ENCODE measurements at regions not wholly inside any gene's neighbourhood (a gene's known extent, or its start where the extent isn't known, plus 50 kb on each side); places are given as distances from the start of the nearest gene placed in this dataset.
"Not testable (repeated sequence)": the region's sequence is repeated elsewhere in the genome, so short reads cannot be mapped to it uniquely, and the experiment has no call there.

DNA sequence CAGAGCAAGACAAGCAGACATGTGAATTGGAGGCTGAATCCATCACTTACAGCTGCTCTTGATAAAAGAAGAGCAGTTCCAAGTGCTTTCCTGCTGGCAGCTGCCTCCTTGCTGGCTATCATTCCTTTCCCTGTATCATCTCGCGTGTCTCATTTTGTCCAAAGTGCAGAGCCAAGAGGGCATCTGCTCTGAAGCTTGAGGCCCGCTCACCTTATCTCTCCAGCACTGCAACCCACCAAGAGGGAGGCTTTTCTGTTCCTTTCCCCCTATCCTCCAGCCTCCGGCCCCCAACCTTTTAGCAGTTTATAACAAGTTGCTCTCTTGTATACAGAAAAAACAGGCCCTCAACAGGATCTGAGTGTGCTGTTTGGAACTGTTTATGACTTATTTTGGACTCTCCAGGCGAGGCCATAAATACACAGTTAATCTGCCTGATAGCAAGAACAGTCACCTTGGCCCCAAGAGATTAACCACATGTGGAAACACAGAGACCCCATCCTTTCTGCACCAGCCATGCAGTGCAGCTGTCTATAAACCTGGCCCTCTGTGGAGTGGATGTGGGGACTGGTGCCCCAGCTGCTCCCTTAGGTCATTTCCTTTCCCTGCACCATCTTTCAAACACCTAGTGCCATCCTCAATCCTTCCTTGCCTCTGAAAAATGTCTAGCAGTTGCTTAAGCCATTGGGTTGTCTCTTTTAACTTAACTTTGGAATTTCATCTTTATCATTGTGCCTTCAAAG, 172.5 kb upstream of the FERMT1 start:
- no peak for DNase-seq (ENCODE audit: low read depth, low spot score)
- Histone ChIP-seq H3K27ac (ENCODE audit: low read length) (no peak overlapping the region), H3K4me1 (ENCODE audit: control insufficient read depth, insufficient read depth, low read length) (no peaks in the 10 kb centered on the region), H3K27me3 (ENCODE audit: control insufficient read depth, insufficient read depth, low read length) (no peaks in the 10 kb centered on the region), H3K9me3 (ENCODE audit: control insufficient read depth, insufficient read depth, low read length) (no peaks in the 10 kb centered on the region), H3K36me3 (ENCODE audit: control insufficient read depth, insufficient read depth, low read length) (no peaks in the 10 kb centered on the region), H3K4me3 (ENCODE audit: low read length) (no peak overlapping the region)
- WGBS (ENCODE audit: insufficient coverage, insufficient read length) = no CpG with 5 or more reads among the region's 5 CpGs

DNA sequence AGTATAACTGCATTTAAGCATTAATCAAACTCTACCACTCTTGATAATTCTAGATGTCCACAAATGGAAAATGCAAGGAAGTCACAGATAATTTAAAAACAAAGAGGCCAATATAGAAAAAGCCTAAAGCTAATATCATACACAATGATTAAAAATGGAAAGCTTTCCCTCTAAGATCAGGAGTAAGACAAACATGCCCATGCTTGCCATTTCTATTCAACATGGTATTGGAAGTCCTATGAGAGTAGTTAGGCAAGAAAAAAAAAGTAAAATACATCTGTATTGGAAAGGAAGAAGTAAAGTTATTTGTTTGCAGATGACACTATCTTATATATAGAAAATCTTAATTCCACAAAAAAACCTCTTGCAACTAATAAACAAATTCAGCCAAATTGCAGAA, 164.6 kb upstream of the FERMT1 start:
- H3K4me1 ChIP-seq (ENCODE audit: control insufficient read depth, insufficient read depth, low read length) = no peaks in the 10 kb centered on the region
- H3K36me3 ChIP-seq (ENCODE audit: control insufficient read depth, insufficient read depth, low read length) = no peaks in the 10 kb centered on the region
- H3K27me3 ChIP-seq (ENCODE audit: control insufficient read depth, insufficient read depth, low read length) = no peaks in the 10 kb centered on the region
- no peak overlapping the region for H3K27ac ChIP-seq (ENCODE audit: low read length)
- no peak for DNase-seq (ENCODE audit: low read depth, low spot score)
- no peaks in the 10 kb centered on the region for H3K9me3 ChIP-seq (ENCODE audit: control insufficient read depth, insufficient read depth, low read length)
- no peak overlapping the region for H3K4me3 ChIP-seq (ENCODE audit: low read length)

DNA sequence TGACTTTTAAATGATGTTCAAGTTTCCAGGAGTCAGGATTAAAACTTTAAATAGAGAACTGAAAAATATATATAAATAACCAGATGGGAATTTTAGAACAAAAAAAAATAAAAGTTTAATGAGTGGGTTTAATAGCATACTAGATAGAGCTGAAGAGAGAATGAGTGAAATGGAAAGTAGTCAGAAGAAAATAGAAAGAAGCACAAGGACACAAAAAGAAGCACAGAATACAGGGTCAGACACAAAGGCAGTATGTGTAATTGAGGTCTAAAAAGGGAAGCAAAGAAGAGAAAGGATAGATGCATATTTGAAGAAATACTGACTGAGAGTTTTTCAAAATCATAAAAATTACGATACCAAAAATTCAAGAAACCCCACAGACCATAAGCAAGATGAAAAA, 159.8 kb upstream of the FERMT1 start:
- WGBS (ENCODE audit: insufficient coverage, insufficient read length) = no CpG with 5 or more reads among the region's 1 CpG
- H3K4me1 ChIP-seq (ENCODE audit: control insufficient read depth, insufficient read depth, low read length) = no peaks in the 10 kb centered on the region
- no peak overlapping the region for H3K4me3 ChIP-seq (ENCODE audit: low read length)
- no peak overlapping the region for H3K27ac ChIP-seq (ENCODE audit: low read length)
- no peaks in the 10 kb centered on the region for H3K9me3 ChIP-seq (ENCODE audit: control insufficient read depth, insufficient read depth, low read length)
- H3K27me3 ChIP-seq (ENCODE audit: control insufficient read depth, insufficient read depth, low read length) = no peaks in the 10 kb centered on the region
- no peaks in the 10 kb centered on the region for H3K36me3 ChIP-seq (ENCODE audit: control insufficient read depth, insufficient read depth, low read length)
- no peak for DNase-seq (ENCODE audit: low read depth, low spot score)

DNA sequence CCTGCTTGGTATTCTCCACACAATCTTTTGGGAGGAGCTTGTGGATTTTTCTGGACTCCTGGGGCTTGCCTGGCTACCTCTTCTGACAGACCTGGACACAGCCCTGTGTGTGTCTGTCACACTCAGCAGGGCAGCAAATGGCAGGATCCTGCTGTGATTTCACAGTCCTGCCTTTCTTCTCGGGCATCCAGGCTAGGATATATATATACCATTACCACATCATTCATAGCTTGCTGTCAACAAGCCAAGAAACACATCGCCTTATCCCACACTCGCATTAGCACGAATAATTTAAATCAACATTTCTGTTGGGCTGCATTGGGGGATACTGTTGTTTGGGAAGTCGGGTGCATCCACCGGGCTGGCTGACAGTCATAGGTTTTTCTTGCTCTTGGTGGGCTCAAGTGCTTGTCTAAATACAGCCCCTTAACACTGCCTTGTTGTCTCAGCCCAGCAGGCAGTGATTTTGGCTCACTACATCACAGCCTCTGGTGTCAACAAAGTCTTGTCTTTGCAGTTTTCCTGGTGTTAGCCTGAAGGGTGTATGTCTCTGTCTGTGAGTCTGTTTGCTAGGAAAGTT, 154.9 kb upstream of the FERMT1 start:
- Histone ChIP-seq H3K4me3 (ENCODE audit: low read length) (no peak overlapping the region), H3K4me1 (ENCODE audit: control insufficient read depth, insufficient read depth, low read length) (no peaks in the 10 kb centered on the region; the same call in 1 of the 2 replicates), H3K27me3 (ENCODE audit: control insufficient read depth, insufficient read depth, low read length) (no peaks in the 10 kb centered on the region), H3K27ac (ENCODE audit: low read length) (no peak overlapping the region), H3K9me3 (ENCODE audit: control insufficient read depth, insufficient read depth, low read length) (no peaks in the 10 kb centered on the region), H3K36me3 (ENCODE audit: control insufficient read depth, insufficient read depth, low read length) (no peaks in the 10 kb centered on the region)
- no peak for DNase-seq (ENCODE audit: low read depth, low spot score)
- WGBS (ENCODE audit: insufficient coverage, insufficient read length) = no CpG with 5 or more reads among the region's 6 CpGs

DNA sequence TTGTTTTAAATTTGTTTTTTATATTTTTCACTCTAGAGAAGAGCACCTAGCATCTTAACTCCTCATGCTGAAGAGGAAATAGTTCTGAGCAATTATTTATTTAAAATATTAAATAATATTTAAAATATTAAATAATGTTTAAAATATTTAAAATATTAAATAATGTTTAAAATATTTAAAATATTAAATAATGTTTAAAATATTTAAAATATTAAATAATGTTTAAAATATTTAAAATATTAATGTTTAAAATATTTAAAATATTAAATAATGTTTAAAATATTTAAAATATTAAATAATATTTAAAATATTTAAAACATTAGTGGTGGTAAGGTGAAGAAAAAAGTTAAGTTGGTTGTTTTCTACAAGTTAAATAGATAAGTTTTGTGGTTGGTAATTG, 147.6 kb upstream of the FERMT1 start:
- H3K27me3 ChIP-seq (ENCODE audit: control insufficient read depth, insufficient read depth, low read length); H3K27ac ChIP-seq (ENCODE audit: low read length); DNase-seq (ENCODE audit: low read depth, low spot score); H3K4me3 ChIP-seq (ENCODE audit: low read length); H3K36me3 ChIP-seq (ENCODE audit: control insufficient read depth, insufficient read depth, low read length); H3K9me3 ChIP-seq (ENCODE audit: control insufficient read depth, insufficient read depth, low read length); H3K4me1 ChIP-seq (ENCODE audit: control insufficient read depth, insufficient read depth, low read length): not testable (repeated sequence)

DNA sequence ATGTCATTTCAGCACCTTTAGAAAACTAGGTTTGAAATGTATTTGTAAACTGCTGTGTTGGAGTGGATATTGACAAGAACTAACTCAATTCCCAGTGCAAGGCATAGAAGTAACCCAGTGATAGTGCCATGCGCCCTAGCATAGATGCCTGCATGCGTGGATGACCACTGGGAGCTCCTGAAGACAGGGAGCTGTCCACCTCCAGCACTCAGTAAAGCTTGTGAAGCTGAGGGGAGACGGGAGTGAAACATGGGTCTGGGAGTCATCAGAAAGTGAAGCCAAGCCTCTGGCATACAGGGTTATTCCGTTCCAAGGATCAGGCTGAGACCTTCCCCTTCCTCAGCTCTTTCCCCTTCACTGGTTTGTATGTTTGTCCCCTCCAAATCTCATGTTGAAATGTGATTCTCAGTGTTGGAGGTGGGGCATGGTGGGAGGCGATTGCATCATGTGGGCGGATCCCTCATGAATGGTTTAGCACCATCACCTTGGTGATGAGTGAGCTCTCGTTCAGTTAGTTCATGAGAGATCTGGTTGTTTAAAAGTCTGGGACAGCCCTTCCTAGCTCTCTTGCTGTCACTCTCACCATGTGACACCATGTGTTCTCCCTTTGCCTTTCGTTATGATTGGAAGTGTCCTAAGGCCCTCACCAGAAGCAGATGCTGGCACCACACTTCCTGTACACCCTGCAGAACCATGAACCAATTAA, 146.5 kb upstream of the FERMT1 start:
- Histone ChIP-seq H3K36me3 (ENCODE audit: control insufficient read depth, insufficient read depth, low read length) (no peaks in the 10 kb centered on the region), H3K4me3 (ENCODE audit: low read length) (no peak overlapping the region), H3K27ac (ENCODE audit: low read length) (no peak overlapping the region), H3K27me3 (ENCODE audit: control insufficient read depth, insufficient read depth, low read length) (no peaks in the 10 kb centered on the region), H3K9me3 (ENCODE audit: control insufficient read depth, insufficient read depth, low read length) (no peaks in the 10 kb centered on the region), H3K4me1 (ENCODE audit: control insufficient read depth, insufficient read depth, low read length) (no peaks in the 10 kb centered on the region)
- WGBS (ENCODE audit: insufficient coverage, insufficient read length) = no CpG with 5 or more reads among the region's 8 CpGs
- no peak for DNase-seq (ENCODE audit: low read depth, low spot score)

DNA sequence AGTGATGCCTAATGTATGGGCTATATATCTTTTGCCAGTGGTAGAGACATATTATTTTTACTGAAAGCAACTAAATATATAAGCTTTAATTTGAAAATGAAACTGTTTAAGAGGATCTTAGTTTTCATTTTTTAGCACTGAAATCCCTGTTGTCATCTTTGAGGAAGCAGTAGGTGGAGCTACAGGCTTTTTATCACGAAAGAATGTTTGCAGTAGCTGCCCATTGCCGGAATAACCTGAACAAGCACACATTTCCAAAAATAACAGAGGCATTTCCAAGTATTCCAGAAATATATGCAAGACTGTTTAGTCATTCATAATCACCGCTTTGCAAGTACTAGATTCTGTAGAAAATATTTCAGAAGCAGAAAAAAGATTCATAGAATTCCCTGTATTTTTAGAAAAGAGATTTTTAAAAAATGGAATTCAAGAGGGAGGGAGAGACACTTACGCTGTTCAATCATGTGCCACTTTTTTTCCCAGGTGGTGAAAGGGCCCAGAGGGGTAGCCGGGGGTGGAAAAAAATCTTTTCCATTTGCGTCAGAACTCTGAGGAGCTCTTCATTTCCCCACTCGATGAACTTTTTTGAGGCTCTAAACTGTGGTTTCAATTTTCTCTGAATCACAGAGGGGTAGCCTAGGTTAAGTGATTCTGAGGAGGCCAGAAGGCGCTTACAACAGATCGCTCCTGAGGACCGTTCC, 142.5 kb upstream of the FERMT1 start:
- Histone ChIP-seq H3K27me3 (ENCODE audit: control insufficient read depth, insufficient read depth, low read length) (no peaks in the 10 kb centered on the region), H3K36me3 (ENCODE audit: control insufficient read depth, insufficient read depth, low read length) (no peaks in the 10 kb centered on the region), H3K27ac (ENCODE audit: low read length) (no peak overlapping the region), H3K4me1 (ENCODE audit: control insufficient read depth, insufficient read depth, low read length) (no peaks in the 10 kb centered on the region), H3K9me3 (ENCODE audit: control insufficient read depth, insufficient read depth, low read length) (no peaks in the 10 kb centered on the region), H3K4me3 (ENCODE audit: low read length) (no peak overlapping the region)
- no CpG with 5 or more reads among the region's 10 CpGs for WGBS (ENCODE audit: insufficient coverage, insufficient read length)
- no peak for DNase-seq (ENCODE audit: low read depth, low spot score)

DNA sequence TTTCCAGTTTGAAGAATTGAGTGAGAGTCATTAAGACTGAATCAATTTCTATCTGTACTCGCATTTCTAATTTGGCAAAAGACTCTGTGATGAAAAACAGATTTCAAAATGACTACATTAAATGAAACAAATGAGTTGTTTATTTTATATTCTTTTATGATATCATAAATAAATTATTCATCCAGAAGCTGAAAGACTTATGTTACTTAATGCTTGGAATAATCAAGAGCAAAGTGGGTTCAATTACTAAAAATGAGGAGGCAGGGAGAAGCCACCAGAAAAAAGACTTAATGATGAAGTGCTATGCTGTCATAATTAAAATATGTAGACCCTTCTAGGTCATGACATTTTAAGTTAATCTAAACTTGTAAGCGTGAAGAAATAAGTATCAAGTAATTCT, 130.6 kb upstream of the FERMT1 start:
- H3K27ac ChIP-seq (ENCODE audit: low read length) = no peak overlapping the region
- no peak overlapping the region for H3K4me3 ChIP-seq (ENCODE audit: low read length)
- H3K36me3 ChIP-seq (ENCODE audit: control insufficient read depth, insufficient read depth, low read length) = no peaks in the 10 kb centered on the region
- DNase-seq (ENCODE audit: low read depth, low spot score) = no peak
- no peaks in the 10 kb centered on the region for H3K9me3 ChIP-seq (ENCODE audit: control insufficient read depth, insufficient read depth, low read length)
- H3K4me1 ChIP-seq (ENCODE audit: control insufficient read depth, insufficient read depth, low read length) = no peaks in the 10 kb centered on the region
- WGBS (ENCODE audit: insufficient coverage, insufficient read length) = no CpG with 5 or more reads among the region's 2 CpGs
- H3K27me3 ChIP-seq (ENCODE audit: control insufficient read depth, insufficient read depth, low read length) = no peaks in the 10 kb centered on the region

DNA sequence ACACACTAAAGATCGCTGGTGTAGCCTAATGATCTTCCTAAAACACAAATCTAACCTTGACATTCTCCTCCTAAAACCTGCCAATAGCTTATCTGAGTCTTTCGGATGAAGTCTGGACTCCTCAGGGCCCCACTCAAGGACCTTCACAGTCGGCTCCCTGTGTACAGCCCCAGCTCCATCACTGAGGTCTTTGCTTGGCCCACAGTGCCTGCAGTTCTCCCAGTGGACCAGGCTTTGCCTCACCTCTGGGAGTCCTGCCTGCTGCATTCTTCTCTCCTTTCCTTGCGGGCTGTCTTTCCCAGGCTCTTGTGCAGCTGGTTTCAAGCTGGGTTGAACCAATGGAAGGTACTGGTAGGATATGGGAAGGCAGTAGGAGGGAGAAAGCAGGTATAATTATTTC, 122.6 kb upstream of the FERMT1 start:
- no peaks in the 10 kb centered on the region for H3K9me3 ChIP-seq (ENCODE audit: control insufficient read depth, insufficient read depth, low read length)
- no peak overlapping the region for H3K27ac ChIP-seq (ENCODE audit: low read length)
- no peaks in the 10 kb centered on the region for H3K4me1 ChIP-seq (ENCODE audit: control insufficient read depth, insufficient read depth, low read length)
- no peak for DNase-seq (ENCODE audit: low read depth, low spot score)
- H3K4me3 ChIP-seq (ENCODE audit: low read length) = no peak overlapping the region
- whole genome bisulfite sequencing (ENCODE audit: insufficient coverage, insufficient read length) = no CpG with 5 or more reads among the region's 4 CpGs
- H3K36me3 ChIP-seq (ENCODE audit: control insufficient read depth, insufficient read depth, low read length) = no peaks in the 10 kb centered on the region
- H3K27me3 ChIP-seq (ENCODE audit: control insufficient read depth, insufficient read depth, low read length) = no peaks in the 10 kb centered on the region

DNA sequence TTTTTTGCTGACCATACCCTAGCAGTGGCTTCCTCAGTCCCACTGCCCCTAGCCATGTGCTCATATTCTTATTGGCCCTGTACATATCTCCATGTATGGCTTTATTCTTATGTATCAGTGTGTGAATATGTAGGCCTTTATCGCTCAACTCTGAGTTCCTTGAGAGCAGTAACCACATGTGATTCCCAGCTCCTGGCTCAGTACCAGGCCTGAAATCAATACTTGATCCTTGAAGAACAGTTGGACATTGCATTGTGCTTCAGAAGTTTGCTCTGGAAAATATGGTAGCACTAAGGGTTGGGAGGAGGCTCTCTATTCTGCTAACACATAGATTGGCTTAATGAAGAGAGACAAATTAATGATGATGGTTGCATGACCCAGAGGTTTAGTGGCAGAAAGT, 118.8 kb upstream of the FERMT1 start:
- no peaks in the 10 kb centered on the region for H3K36me3 ChIP-seq (ENCODE audit: control insufficient read depth, insufficient read depth, low read length)
- no peaks in the 10 kb centered on the region for H3K9me3 ChIP-seq (ENCODE audit: control insufficient read depth, insufficient read depth, low read length)
- WGBS (ENCODE audit: insufficient coverage, insufficient read length) = no CpG with 5 or more reads among the region's 1 CpG
- H3K27ac ChIP-seq (ENCODE audit: low read length) = no peak overlapping the region
- H3K4me3 ChIP-seq (ENCODE audit: low read length) = no peak overlapping the region
- no peak for DNase-seq (ENCODE audit: low read depth, low spot score)
- H3K27me3 ChIP-seq (ENCODE audit: control insufficient read depth, insufficient read depth, low read length) = no peaks in the 10 kb centered on the region
- no peaks in the 10 kb centered on the region for H3K4me1 ChIP-seq (ENCODE audit: control insufficient read depth, insufficient read depth, low read length)
